Omental fat pad (tissue), 3 donors: ENCODE measurements at regions not wholly inside any gene's neighbourhood (a gene's known extent, or its start where the extent isn't known, plus 50 kb on each side); places are given as distances from the start of the nearest gene placed in this dataset.

Source experiments
- ATAC-seq: fragments of 150-250 bp; one replicate; pipeline ENCODE4 v1.9.1; 2016; ENCODE audit warnings: mild to moderate bottlenecking, moderate library complexity; ENCODE audit not compliant: low FRiP score
- DNase-seq: peaks from one replicate; pipeline ENCODE4 v3.0.0-alpha.2; 2019; ENCODE audit warnings: low spot score
- CTCF ChIP-seq, 3 donors: fragments of 450-650 bp; IDR thresholded peaks; one replicate each; pipeline ENCODE4 v1.5.1; 2016 to 2017; ENCODE audit warnings: antibody characterized with exemption in 3 of 3, mild to moderate bottlenecking in 3 of 3, moderate library complexity in 2 of 3

- DNase-seq (no peak), ATAC-seq (no peak)
- no peak for TF ChIP-seq CTCF (IDR thresholded peaks at IDR 0.05)
Observed at GRCh38 chr1:57520743-57521515, 97.1 kb upstream of the DAB1 start.

DNA sequence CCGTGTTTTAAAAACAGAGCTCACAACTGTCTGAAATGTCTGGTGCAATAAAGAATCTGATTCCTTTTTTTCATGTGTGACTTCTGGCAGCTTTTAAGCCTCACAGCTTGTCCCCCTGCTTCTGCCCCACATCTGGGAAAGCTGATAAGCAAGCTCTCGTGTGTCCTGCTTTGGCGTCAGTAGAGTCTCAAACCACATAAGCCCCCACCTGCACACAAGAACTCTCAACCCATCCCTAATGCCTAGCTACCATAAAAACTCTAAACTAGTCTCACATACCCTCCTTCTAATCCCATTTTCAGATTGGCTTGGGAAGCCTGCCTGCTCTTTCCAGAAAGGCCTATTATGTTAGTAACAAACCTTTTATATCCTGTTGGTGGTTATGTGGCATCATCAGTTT, 94.6 kb upstream of the DAB1 start:
- DNase-seq (no peak), ATAC-seq (no peak)
- no peak for TF ChIP-seq CTCF (IDR thresholded peaks at IDR 0.05)

- TF ChIP-seq CTCF (IDR thresholded peaks at IDR 0.05), result no peak
- DNase-seq, result no peak
- ATAC-seq, result no peak
Observed at GRCh38 chr1:57517587-57518374, 93.9 kb upstream of the DAB1 start.

GRCh38 chr1:57512386-57512785, 88.5 kb upstream of the DAB1 start:
- ATAC-seq, result no peak
- no peak for DNase-seq
- no peak for TF ChIP-seq CTCF (IDR thresholded peaks at IDR 0.05)

DNA sequence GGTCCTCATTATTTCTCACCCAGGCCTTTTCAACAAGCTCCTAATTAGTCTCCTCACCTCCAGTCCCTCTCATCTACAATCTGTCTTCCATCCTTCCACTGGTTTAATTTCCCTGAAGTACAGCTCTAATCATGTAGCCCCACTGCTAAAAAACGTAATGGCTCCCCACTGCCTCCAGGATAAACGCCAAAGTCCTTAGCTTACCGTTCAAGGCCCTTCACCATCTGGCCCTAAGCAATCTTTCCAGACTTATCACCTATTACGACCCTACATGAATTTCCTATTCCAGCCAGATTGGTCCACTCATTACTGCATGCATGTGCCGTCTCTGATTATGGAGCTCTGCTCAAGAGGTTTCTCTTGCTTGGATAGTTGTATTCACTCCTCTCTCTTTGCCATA, 83.1 kb upstream of the DAB1 start:
- DNase-seq (no peak), ATAC-seq (no peak)
- no peak for TF ChIP-seq CTCF (IDR thresholded peaks at IDR 0.05)

- no peak for ATAC-seq
- no peak for DNase-seq
- no peak for TF ChIP-seq CTCF (IDR thresholded peaks at IDR 0.05)
Observed at GRCh38 chr1:57503337-57503736, 79.5 kb upstream of the DAB1 start.
